ENCODE measurements at regions not wholly inside any gene's neighbourhood (a gene's known extent, or its start where the extent isn't known, plus 50 kb on each side); places are given as distances from the start of the nearest gene placed in this dataset.

- TF ChIP-seq CTCF (IDR thresholded peaks at IDR 0.05; ENCODE audit: low read depth, low read length, missing control alignments): no peak
- no peak overlapping the region for H3K4me3 ChIP-seq (ENCODE audit: low read depth, low read length)
- no peak for DNase-seq (ENCODE audit: low read depth)
These were observed 866.6 kb downstream of the SLC4A3 start for GRCh38 chr2:220493871-220494525.

- TF ChIP-seq CTCF (IDR thresholded peaks at IDR 0.05; ENCODE audit: low read depth, low read length, missing control alignments): no peak
- no peak for DNase-seq (ENCODE audit: low read depth)
- no peak overlapping the region for H3K4me3 ChIP-seq (ENCODE audit: low read depth, low read length)
These were observed 869.1 kb downstream of the SLC4A3 start for GRCh38 chr2:220496513-220496912.

GRCh38 chr2:220499225-220499624, 871.8 kb downstream of the SLC4A3 start:
- TF ChIP-seq CTCF (IDR thresholded peaks at IDR 0.05; ENCODE audit: low read depth, low read length, missing control alignments): no peak
- DNase-seq (ENCODE audit: low read depth): no peak

GRCh38 chr2:220502539-220502938, 875.1 kb downstream of the SLC4A3 start:
- no peak overlapping the region for H3K4me3 ChIP-seq (ENCODE audit: low read depth, low read length)
- no peak for DNase-seq (ENCODE audit: low read depth)
- no peak for TF ChIP-seq CTCF (IDR thresholded peaks at IDR 0.05; ENCODE audit: low read depth, low read length, missing control alignments)

More at GRCh38 chr2:220499225-220499624, 871.8 kb downstream of the SLC4A3 start:
- H3K4me3 ChIP-seq (ENCODE audit: low read depth, low read length): no peak overlapping the region

- H3K4me3 ChIP-seq (ENCODE audit: low read depth, low read length): no peak overlapping the region
- TF ChIP-seq CTCF (IDR thresholded peaks at IDR 0.05; ENCODE audit: low read depth, low read length, missing control alignments): no peak
- no peak for DNase-seq (ENCODE audit: low read depth)
These were observed 876.0 kb downstream of the SLC4A3 start for GRCh38 chr2:220503431-220503830.

GRCh38 chr2:220504938-220505503, 877.6 kb downstream of the SLC4A3 start:
- no peak overlapping the region for H3K4me3 ChIP-seq (ENCODE audit: low read depth, low read length)
- DNase-seq (ENCODE audit: low read depth): no peak
- no peak for TF ChIP-seq CTCF (IDR thresholded peaks at IDR 0.05; ENCODE audit: low read depth, low read length, missing control alignments)

GRCh38 chr2:220506466-220506865, 879.0 kb downstream of the SLC4A3 start:
- H3K4me3 ChIP-seq (ENCODE audit: low read depth, low read length): no peak overlapping the region
- no peak for TF ChIP-seq CTCF (IDR thresholded peaks at IDR 0.05; ENCODE audit: low read depth, low read length, missing control alignments)
- DNase-seq (ENCODE audit: low read depth): no peak
